GM18909 (cell line): ENCODE measurements at regions not wholly inside any gene's neighbourhood (a gene's known extent, or its start where the extent isn't known, plus 50 kb on each side); places are given as distances from the start of the nearest gene placed in this dataset.

Experiments used
- ATAC-seq: cut with Tn5 transposase; IDR thresholded peaks from one replicate; pipeline ENCODE4 v1.9.1; 2021; ENCODE audit warnings: mild to moderate bottlenecking; ENCODE audit not compliant: unreplicated experiment, poor library complexity

DNA sequence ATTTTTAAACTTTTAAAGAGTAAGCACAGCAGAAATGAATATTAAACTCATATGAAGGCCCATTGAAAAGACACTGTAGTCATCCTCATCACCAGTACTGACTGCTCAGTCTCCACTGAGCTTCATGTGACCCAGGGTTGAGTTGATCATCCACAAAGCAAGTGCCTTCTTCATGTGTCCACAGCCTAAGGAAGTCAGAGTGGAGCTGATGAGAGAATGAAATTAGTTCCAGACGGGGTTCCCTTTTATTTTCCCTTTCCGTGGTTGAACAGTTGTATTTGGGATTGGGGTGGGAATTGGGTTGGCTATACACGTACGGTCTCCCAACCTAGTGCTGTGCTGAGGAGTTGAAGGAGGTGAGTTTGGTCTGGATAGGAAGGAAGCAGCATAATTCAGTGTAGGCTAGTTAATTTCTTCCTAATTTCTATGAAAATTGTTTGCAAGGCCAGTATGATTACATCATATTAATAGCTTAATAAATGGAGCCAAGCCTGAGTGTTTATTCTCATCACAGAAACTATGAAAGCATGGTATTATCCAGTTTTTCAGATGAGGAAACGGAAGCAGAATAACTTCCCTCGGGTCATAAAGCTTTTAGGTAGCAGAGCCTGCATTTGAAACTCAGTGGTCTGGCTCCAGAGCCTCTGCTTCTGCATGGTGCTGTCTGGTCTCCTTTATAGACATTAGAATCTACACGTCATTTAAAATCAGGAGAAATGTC, 103.9 kb upstream of the DMRT1 start:
- ATAC-seq = no peak

DNA sequence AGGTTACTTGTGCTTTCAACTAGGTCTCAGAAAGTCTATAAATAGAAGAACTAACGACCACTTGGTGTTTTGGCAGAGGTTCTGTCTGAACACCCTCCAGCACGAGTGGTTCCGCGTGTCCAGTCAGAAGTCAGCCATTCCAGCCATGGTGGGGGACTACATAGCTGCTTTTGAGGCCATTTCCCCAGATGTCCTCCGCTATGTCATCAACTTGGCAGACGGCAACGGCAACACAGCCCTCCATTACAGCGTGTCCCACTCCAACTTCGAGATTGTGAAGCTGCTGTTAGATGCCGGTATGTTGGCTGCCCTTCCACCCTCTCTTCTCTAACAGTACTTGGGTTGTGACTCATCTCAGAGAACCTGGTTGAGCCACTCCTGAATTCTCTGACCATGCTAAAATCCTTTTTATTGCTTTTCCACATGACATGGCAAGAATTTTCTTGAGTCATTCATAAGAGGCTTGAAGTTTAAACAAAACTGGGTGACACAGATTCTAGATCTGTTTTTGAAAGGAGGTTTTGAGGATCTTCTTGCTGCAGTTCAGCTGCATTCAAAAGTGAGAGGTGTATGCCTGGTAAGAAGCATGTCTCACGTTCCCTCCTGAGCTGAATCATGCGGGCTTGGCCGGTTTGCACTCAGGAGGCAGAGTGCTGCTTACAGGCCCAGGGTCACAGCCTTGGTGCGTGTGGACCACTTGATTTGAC, 103.1 kb upstream of the DMRT1 start:
- no peak for ATAC-seq

DNA sequence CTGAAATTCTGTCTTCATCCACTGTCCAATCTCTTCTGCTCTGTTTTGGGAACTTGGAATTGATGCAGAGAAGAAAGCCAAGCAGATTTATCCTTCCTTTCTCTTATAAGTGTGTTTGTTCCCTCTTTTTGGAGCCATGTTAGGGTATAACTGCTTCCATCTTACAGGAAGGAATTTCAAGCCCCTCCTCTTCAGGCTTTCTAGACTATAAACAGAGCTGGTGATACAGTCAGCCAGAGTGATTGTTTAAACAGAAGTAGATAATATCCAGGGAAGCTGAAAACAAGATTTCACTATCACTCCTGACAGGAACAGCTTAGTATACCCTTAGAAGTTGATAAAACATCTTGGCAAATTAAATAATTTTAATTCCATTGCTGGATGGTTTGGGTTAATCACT, 102.1 kb upstream of the DMRT1 start:
- no peak for ATAC-seq

DNA sequence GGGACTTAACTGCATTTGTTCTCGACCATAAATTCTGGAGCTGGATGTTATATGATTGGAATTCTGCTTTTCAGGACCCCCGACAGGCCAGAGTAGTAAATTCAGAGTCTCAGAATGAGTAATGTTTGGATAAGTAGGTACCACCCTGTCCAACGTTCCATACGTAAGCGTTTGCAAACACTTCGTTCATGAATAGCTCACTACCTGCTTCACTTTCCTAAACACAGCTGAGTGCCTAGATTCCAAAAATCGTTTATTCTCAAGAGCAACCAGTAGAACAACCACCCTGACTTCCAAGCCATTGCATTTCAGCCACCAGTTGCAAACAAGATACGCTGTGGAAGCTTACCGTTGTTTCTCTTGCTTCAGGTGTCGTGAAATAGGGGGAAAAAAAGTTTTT, 101.3 kb upstream of the DMRT1 start:
- ATAC-seq = no peak

DNA sequence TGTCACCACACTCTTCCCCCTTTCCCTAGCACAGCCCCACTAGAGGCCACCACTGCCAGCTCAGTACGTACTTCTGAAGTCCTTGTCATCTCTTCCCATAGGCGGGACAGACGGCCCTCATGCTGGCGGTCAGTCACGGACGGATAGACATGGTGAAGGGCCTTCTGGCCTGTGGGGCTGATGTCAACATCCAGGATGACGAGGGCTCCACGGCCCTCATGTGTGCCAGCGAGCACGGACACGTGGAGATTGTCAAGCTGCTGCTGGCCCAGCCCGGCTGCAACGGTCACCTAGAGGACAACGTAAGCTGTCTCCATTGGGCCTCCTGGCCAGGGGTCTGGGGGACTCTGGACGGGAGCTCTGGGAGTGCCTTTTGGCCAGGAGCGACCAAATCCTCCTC, 99.4 kb upstream of the DMRT1 start:
- ATAC-seq = no peak

DNA sequence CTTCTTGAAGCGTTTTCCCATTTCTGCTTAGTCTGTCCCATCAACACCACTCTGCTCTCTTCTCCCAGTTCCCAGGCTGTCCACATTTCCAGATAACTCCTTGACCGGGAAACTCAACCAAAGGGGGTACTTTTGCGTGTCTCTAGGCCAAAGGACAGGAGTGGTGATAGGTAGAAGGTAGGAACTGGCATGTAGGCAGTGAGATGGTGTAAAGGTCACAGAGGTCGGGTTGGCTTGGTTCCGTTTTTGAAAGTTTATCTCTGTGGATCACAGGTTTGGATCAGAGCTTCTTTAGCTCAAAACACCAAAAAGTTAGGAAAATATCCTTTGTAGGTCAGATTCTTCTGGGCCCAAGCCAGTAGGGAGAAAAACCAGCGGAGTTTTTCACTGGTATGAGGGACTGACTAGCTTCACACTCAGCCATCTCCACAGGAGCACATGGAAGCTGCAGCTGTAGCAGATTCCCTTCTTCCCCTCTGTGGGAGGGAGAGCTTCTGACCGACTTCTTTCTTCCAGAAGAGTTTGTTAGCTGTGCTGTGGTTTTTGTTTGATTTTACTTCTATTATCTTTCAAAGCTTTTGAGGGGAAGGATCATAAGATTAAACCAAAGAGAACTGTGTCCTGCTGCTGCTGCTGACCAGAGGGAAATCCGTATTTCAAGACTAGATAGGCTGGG, 98.4 kb upstream of the DMRT1 start:
- ATAC-seq = no peak

DNA sequence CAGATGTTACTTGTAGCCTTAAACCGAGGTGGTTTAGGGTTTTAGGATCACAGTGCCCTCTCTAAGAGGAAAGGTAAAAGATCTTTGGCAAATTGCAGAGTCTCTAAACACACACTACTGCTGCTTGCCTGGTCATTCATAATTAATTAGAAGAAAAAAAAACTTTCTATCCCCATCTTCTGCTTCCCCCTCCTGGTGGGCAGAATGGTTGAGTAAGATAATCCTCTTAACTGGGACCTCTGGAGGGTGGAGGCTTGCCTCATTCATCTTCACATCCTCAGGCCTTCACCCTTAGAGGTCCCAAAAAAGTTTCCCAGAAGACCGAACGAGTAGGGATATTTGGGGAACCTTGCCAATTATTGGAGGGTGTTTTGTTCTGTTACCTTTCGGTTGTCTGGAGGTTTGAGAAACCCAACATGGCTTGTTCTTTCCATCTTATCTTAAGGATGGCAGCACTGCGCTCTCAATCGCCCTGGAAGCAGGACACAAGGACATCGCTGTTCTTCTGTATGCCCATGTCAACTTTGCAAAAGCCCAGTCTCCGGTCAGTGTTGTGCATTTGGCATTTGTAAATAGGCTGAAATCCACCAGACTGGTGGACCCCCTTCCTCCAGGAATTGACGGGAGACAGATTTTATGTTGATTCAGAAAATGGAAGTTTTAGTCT, 97.3 kb upstream of the DMRT1 start:
- ATAC-seq = no peak

DNA sequence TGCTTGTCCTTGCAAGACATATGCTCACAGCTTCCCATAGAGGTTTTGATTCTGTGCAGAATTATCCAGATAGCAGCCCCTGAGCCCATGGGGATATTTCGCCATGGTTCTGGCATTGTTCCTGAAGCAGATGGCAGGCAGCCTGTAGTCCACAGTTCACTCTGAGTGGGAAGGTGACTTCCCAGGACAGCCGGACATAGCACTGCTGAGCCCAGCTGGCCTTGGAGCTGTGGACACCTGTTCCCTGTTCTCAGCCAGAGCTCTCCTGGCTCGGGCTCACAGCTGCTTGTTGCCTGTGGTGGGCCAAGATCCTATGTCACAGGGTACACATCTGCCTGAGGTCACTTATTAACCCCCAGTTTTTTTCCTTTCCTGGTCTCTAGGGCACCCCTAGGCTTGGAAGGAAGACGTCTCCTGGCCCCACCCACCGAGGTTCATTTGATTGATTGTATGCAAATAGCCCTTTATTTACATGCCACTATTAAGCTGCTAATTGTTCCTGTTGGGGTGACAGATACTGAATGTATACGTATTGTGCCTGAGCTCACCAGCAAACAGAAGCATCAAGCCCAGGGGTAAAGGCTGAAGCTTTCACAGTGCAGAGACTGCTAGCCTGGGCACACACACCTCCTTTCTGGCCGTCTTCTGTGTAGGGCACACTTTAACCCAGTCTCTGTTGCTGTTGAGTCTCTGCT, 96.6 kb upstream of the DMRT1 start:
- ATAC-seq = no peak

DNA sequence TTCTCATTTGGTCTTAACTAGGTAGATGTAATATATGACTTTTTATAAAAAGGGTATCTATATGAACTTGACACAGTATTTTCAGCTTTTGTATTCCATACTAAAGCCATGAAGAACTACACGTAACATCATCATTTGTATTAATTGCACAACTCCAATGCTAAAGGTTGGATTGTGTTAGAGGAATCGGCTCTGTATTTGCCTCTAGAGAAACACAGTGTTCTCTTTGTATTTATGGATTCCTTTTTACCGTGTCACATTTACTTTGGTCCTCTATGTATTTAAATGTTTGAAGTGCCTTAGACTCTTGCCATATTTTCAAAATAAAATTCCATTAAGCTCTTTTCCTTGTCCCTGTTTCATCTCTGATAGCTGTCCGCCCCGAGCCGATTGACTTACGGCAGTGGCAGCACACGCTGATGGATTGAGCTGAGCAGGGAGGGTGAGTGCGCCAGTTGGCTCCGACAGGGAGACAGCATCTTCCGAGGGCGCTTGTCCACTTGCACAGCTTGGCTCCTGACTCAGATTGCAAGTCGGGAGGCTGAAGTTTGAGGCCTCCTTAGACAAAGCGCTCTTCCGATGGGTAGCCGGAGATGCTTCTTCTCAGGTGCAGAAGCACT, 95.6 kb upstream of the DMRT1 start:
- no peak for ATAC-seq

DNA sequence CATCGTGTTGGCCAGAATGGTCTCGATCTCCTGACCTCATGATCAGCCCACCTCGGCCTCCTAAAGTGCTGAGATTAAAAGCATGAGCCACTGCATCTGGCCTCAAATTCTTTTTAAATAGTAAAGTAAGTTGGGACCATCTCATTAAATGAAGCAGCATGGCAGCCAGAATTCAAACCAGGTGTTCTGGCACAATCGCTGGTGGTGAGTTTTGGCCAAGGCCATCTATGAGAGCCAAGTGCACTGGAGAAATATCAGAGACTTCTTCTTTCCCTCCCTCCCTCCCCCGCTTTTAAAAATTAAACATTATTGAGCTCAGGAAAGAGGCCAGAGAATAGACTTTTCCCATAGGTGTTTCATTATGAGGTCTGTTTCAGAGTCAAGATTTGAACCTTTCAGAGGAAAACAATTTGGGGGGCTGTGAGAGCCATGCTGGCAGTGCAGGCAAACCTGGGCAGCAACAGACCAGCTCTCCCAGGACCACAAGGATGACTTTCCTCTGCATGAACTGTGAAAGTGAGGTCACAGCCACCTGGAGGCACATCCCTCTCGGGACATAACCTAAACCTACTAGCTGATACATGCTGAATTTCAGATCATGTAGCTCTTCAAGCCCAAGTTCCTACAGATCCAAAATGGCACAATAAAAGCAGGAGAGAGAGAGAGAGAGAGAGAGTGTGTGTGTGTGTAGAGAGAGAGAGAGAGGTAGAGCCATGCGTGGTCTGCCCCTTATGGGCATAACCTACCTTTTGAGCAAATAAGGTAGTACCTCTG, 94.6 kb upstream of the DMRT1 start:
- ATAC-seq = no peak

DNA sequence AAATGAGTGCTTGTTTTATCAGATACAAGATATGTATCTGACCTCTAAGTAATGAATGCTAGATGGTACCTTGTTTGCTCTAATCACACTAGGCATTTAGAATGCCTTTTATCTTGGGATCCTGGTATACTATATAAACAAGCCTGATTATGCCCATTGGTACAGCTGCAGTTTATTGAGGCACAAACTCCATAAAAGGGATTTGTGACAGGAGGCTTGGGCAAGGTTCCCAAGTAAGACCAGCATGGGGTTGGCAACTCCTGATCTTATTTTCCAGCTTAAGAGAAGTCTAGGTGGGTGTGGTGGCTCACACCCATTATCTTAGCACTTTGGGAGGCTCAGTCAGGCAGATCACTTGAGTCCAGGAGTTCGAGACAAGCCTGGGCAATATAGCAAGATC, 93.9 kb upstream of the DMRT1 start:
- no peak for ATAC-seq

DNA sequence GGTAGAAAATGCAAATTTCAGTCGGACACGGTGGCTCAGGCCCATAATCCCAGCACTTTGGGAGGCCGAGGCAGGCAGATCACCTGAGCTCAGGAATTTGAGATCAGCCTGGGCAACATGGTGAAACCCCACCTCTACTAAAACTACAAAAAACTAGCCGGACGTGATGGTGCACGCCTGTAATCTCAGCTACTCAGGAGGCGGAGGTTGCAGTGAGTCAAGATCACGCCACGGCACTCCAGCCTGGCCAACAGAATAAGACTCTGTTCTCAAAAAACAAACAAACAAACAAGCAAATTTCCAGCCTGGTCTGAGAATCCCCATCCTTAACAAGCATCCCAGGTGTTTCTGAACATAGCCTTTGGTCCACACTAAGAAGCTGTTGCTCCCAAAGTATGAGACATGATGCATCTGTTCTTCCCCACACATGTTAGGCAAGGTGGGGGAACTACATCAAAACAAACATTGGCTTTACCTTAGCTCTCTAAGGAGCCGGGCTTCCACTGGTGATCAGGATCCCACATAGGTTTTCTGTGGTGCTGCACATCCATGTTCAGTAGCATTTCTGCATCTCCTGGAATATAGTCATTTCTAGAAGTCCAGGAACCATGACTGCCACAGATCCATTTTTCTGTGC, 92.5 kb upstream of the DMRT1 start:
- no peak for ATAC-seq

DNA sequence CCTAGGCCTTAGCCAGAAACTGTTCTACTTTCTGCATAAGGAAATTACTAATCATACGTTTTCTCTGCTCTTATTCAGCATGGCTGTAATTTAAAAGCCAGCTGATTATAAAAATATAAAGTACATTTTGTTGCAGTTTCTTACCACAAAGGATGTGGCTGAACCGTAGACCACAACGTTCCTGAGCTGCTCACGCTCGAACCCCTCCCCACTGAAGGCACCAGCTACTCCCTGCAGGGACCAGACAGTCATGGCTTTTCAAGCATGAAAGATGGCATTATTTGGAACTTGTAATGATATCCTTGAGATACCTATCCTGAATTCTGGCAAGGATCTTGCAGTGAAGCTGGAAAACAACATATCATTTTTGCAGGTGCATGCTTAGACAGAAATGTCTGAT, 91.8 kb upstream of the DMRT1 start:
- no peak for ATAC-seq

DNA sequence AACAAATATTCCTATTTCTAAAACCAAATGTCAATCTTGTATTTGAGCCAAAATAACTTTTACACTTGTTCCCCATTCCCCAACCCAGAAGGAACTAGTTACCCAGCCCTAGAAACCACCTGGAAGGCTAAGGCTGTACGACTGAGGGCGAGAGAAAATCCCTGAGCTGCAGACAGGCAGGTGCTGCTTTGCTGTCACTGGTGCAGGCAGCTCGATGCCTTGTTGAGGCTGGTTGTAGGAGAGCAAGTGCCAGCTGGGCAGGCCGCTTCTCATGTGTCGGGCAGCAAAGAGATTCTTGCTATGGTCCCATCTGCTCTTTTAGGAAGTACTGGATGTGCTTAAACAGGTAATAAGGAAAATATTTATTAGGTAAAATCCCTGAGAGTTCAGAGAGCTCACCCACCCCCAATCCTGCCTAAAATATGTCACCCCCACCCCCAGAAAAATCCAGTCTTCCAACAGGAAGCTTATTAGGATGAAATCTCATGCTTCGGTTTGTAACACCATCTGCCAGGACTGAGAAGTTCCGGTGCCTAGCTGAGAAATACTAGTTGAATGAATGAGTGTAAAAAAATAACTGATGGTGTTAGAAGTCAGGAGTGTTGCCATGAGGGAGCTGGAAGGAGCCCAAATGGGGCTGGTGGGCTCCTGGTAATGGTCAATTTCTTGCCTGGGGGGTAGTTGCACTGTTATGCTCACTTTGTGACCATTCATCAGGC, 91.1 kb upstream of the DMRT1 start:
- ATAC-seq = peak; percentile 4

DNA sequence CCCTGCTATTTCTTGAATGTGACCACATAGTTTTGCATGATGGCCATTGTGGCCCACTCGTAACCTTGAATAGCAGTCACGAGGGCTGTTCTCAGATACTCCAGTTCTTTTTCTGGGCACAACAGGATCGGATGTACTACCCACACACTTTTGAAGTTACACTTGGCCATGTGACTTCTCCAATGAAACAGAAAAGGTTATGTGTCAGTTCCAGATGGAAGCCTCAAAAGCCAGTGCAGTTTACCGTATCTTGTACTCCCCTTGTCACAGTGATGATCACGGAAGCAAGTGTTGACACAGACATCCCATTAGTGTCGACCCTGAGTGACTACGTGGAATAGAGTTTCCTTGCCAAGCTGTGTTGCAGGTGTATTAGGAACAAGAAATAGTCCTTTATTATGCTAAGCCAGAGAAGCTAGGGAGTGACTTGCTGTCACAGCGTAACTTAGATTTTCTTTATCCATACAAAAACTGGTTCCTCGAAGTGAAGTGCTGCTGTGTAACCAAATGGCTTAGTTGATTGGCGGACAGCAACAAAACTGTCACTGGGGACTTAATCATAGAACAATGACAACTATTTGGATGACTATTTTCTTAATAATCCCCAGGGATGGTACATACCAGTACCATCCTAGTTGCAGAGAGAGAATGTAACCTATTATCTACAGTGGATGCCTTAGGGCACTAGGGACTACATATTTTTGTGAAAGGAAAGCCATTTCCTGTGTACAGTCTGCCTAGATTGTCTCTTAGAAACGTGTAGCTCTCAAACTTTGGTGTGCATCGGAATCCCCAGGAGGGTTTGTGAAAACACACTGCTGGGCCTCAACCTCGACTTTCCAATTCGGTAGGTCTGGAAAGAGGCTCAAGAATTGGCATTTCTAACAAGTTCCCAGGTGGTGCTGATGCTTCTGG, 90.1 kb upstream of the DMRT1 start:
- ATAC-seq = peak; percentile 79

DNA sequence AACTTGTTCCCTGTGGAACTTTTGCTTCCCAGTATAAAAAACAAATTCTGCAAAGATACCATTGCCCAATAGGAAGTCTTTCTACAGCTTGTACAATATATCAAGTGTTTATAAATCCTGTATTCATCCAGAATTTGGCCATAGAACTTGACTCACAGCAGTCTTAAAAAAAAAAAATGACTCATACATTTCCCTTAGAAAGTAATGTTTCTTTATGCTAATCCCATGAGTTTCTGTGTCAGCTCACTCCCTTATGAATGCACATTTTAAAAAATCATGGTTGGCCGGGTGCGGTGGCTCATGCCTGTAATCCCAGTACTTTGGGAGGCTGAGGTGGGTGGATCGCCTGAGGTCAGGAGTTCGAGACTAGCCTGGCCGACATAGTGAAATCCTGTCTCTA, 89.3 kb upstream of the DMRT1 start:
- ATAC-seq = no peak

DNA sequence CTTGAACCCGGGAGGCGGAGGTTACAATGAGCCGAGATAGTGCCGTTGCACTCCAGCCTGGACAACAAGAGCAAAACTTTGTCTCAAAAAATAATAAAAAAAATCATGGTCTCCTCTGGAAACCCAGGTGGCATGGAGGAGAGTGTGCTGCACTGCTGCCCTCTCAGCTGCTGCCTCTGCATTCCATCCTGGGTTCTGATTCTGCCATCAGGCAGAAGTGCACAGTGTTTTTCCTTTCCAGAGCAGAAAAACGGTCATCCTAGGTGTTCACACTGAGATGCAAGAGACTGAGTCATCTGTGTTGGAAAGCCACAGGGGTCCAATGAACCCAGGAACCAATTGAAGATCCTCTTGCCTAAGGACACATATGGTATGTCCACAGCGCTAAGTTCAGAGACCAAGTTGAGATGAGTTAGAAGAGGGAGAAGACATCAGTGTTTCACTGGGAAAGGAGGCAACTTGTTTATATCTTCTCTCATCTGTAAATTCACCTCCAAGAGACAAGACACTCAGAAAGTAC, 88.8 kb upstream of the DMRT1 start:
- ATAC-seq = no peak
